Subcutaneous abdominal adipose tissue (tissue), 5 donors: ENCODE measurements at regions not wholly inside any gene's neighbourhood (a gene's known extent, or its start where the extent isn't known, plus 50 kb on each side); places are given as distances from the start of the nearest gene placed in this dataset.

Experiments used
- H3K27ac ChIP-seq: one replicate; pipeline ENCODE4 v1.7.0; 2013; ENCODE audit warnings: low read depth, mild to moderate bottlenecking, inconsistent platforms, low read length, moderate library complexity
- H3K27me3 ChIP-seq, 5 donors: one replicate each; pipeline ENCODE4 v1.7.0; 2013; ENCODE audit warnings: low read length in 5 of 5, inconsistent platforms in 1 of 5; ENCODE audit not compliant: control insufficient read depth in 5 of 5, insufficient read depth in 4 of 5
- H3K36me3 ChIP-seq, 5 donors: one replicate each; pipeline ENCODE4 v1.7.0; 2013; ENCODE audit warnings: low read length in 5 of 5; ENCODE audit not compliant: control insufficient read depth in 5 of 5, insufficient read depth in 5 of 5
- H3K4me1 ChIP-seq, 5 donors: one replicate each; pipeline ENCODE4 v1.7.0; 2013; ENCODE audit warnings: low read length in 5 of 5, mild to moderate bottlenecking in 3 of 5, moderate library complexity in 1 of 5; ENCODE audit not compliant: control insufficient read depth in 5 of 5, insufficient read depth in 5 of 5
- H3K4me3 ChIP-seq, 5 donors: one replicate each; pipeline ENCODE4 v1.7.0; 2013; ENCODE audit warnings: low read length in 5 of 5, low read depth in 1 of 5
- H3K9ac ChIP-seq, 5 donors: one replicate each; pipeline ENCODE4 v1.7.0; 2013; ENCODE audit warnings: low read length in 5 of 5, mild to moderate bottlenecking in 4 of 5, moderate library complexity in 3 of 5
- H3K9me3 ChIP-seq, 5 donors: one replicate each; pipeline ENCODE4 v1.7.0; 2013; ENCODE audit warnings: low read length in 5 of 5; ENCODE audit not compliant: control insufficient read depth in 5 of 5
- donor health status: healthy.
- donor health status: healthy.
- donor health status: healthy.
- donor health status: healthy.
- donor health status: healthy.

DNA sequence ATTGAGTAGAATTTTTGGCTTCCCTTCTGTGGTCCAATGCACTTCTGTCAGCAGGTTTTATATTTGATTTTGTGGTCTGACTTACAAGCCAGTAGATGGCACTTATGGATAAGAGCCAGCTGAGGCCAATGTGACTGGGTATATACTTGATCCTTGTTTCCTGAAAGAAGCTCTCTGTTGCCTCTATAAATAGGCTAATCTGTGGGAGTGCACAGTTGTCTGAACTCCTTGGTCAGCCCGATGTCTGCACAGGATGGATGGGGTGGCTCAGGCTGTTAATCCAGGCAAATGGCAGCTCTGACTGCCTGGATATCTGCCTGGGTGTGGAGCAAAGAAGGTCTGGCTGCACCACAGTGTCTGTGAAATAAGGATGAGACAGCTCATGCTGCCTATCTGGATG lies 1183.7 kb upstream of the PRMT6 start:
- Histone ChIP-seq H3K9ac (no peak overlapping the region), H3K4me1 (no peaks in the 10 kb centered on the region), H3K4me3 (no peak overlapping the region), H3K27me3 (no peaks in the 10 kb centered on the region), H3K36me3 (no peaks in the 10 kb centered on the region), H3K9me3 (peaks cover 0 to 8% (median 7%) of the 10 kb centered on the region in 5 donors), H3K27ac (no peak overlapping the region)

DNA sequence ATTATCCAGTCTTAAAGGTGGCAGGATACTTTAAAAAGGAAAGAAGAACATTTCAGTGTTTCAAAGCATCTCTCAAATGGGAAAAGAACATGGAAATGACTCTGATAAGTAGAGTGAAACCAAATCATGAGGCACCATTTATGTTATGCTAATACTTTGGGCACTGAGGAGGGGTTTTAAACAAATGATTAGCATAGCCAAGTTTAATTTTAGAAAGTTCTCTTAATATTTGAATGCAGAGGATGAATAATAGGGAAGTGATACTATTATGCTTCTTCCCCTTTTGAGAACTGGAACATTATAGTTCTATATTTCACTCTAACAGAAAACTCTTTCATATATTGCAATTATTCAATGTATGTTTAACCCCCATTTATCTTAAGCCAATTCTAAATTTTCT lies 1181.9 kb upstream of the PRMT6 start:
- no peak overlapping the region for H3K4me3 ChIP-seq
- no peaks in the 10 kb centered on the region for H3K36me3 ChIP-seq
- peaks cover 0 to 12% (median 4%) of the 10 kb centered on the region in 5 donors for H3K9me3 ChIP-seq
- no peak overlapping the region for H3K27ac ChIP-seq
- no peaks in the 10 kb centered on the region for H3K4me1 ChIP-seq
- H3K27me3 ChIP-seq, result no peaks in the 10 kb centered on the region
- H3K9ac ChIP-seq, result no peak overlapping the region

DNA sequence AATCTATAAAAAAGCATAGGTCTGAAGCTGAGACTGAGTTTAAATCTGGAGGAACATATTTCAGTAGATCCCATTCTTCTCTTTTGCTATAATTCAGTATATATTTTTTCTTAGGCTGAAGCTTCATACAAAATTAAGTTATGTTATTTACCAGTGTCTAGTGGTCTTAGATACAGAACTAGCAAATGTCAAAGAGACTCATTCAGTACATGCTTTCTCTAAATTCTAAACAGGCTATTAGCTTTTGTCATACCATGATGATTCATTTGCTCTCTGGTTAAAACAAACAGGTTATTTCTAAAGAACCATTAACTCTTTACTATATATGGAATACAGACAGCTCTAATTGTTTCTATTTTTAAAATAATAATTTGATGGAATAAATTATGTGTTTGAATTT lies 1170.2 kb upstream of the PRMT6 start:
- Histone ChIP-seq H3K27me3 (no peaks in the 10 kb centered on the region), H3K9ac (no peak overlapping the region), H3K27ac (no peak overlapping the region), H3K4me3 (no peak overlapping the region), H3K4me1 (no peaks in the 10 kb centered on the region), H3K9me3 (peaks cover 0 to 3% (median 0%) of the 10 kb centered on the region in 5 donors), H3K36me3 (no peaks in the 10 kb centered on the region)

DNA sequence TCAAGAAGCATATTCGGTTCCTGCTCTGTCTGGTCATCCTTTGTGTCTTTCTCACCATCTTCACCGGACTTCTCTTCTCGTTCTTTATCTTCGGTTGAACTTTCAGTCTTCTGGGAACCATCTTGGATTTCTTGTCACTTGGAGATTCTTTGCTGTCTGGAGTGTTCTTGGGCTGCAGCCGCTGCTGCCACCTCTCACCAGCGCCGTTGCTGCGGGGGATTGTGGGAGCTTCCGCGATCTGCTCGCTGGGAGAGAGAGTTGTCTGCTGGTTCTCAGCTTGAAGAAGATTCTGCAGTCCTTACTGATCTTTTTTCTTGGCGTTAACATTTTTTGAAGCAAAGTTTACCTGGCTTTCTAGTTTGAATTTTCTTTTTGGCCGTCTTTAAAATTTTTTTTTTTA lies 1165.2 kb upstream of the PRMT6 start:
- Histone ChIP-seq H3K27me3 (no peaks in the 10 kb centered on the region), H3K9ac (no peak overlapping the region), H3K36me3 (no peaks in the 10 kb centered on the region), H3K27ac (no peak overlapping the region), H3K9me3 (peaks cover 0 to 3% (median 0%) of the 10 kb centered on the region in 5 donors), H3K4me1 (no peaks in the 10 kb centered on the region), H3K4me3 (no peak overlapping the region)

DNA sequence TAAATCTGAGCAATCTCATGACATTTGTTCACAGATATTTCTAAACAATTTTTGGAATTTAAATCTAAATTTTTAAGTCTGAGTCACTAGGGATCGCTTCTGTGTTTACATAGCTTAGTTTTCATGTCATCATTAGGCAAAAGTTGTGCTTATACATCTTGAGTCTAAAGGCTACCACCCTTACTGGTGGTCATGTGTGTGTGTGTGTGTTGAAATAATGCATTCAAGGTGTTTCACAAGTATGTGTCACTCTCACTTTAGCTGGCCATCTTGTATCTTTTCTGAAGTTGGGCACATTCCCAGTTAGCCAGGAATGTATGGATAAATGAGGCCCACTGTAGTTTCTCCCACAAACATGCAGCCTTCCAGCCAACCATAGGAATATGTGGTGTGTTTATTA lies 1162.5 kb upstream of the PRMT6 start:
- Histone ChIP-seq H3K9me3 (peaks cover 0 to 7% (median 3%) of the 10 kb centered on the region in 5 donors), H3K36me3 (no peaks in the 10 kb centered on the region), H3K9ac (no peak overlapping the region), H3K27ac (no peak overlapping the region), H3K4me3 (no peak overlapping the region), H3K27me3 (no peaks in the 10 kb centered on the region), H3K4me1 (no peaks in the 10 kb centered on the region)

DNA sequence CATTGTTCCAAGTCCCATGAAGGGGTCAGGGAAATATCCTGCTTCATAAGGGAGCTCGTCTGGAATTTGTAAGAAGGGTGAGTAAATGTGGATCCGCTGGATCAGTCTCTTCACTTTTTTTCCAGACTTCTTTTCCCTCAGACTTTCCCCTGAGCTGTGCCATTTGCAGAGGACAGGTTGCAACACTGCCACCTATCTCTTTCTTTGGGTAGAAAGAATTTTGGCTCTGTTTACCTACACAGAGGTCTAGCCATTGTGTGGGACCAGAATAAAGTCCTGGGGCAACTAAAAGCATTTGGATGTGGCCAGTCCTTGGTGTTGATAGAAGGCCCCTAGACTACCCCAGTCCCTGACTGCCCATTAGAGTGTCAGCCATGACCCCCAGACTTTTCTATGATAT lies 1146.7 kb upstream of the PRMT6 start:
- H3K9ac ChIP-seq, result no peak overlapping the region
- no peak overlapping the region for H3K27ac ChIP-seq
- no peaks in the 10 kb centered on the region for H3K27me3 ChIP-seq

DNA sequence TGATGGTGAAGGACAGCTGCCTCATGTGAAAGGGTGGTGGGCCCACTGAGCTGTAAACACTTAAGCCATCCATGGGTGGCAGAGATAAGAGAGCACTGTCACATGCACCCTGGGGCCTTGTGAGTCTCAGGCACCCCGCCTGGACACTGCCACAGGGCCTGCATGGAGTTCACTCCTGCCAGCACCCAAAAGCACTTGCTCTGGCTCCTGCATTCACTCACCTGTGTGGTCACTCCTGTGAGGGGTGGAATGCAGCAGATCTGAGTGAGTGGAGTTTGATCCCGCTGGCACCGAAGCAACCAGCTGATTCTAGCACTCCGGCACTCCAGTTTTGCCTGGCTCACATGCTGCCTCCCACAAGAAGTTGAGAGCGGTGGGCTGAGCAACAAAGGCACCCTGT lies 1142.1 kb upstream of the PRMT6 start:
- Histone ChIP-seq H3K9ac (no peak overlapping the region), H3K9me3 (peaks cover 0 to 3% (median 0%) of the 10 kb centered on the region in 5 donors), H3K27me3 (no peaks in the 10 kb centered on the region), H3K4me3 (no peak overlapping the region), H3K27ac (no peak overlapping the region), H3K36me3 (no peaks in the 10 kb centered on the region), H3K4me1 (no peaks in the 10 kb centered on the region)

More for the DNA sequence above, 1146.7 kb upstream of the PRMT6 start:
- Histone ChIP-seq H3K4me3 (no peak overlapping the region), H3K4me1 (no peaks in the 10 kb centered on the region), H3K36me3 (no peaks in the 10 kb centered on the region), H3K9me3 (peaks cover 0 to 5% (median 0%) of the 10 kb centered on the region in 5 donors)

DNA sequence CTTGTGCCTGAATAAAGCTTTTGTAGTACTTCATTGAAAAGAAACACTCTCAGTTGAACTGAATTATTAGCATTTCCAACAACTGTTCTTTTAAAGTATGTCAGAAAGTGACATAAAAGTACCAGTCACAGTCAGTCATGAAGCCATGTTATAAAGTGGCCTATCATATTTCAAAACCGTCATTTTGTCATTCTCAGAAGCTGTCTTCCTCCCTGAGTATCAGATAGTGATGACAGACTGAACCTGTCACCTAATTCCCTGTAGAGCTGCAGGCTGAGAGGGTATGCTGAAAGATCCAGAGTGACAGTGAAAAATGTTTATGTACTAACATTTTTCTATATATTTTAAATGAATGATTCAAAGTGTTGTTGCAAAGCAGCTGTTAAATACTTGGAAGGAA lies 1121.7 kb upstream of the PRMT6 start:
- Histone ChIP-seq H3K4me1 (no peaks in the 10 kb centered on the region), H3K27ac (no peak overlapping the region), H3K27me3 (no peaks in the 10 kb centered on the region), H3K9ac (no peak overlapping the region), H3K36me3 (no peaks in the 10 kb centered on the region), H3K9me3 (peaks cover 0 to 3% (median 0%) of the 10 kb centered on the region in 5 donors), H3K4me3 (no peak overlapping the region)

DNA sequence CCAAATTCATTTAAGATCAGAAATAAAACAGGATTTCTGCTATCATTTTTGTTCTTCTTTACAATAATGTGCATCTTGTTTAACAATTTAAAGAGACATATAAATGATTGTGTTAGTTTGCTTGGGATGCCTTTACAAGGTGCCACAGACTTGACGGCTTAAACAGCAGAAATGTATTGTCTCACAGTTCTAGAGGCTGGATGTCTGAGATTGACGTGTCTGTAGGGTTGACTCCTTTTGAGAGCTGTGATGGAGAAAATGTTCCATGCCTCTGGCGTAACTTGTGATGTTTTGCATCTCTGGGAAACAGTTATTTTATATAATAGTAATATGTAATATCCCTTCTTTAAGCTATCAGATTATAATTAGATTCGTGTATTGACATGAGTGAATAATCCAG lies 1091.6 kb upstream of the PRMT6 start:
- no peaks in the 10 kb centered on the region for H3K9me3 ChIP-seq
- H3K4me1 ChIP-seq, result no peaks in the 10 kb centered on the region
- H3K36me3 ChIP-seq, result no peaks in the 10 kb centered on the region
- H3K27me3 ChIP-seq, result no peaks in the 10 kb centered on the region
- H3K9ac ChIP-seq, result no peak overlapping the region
- no peak overlapping the region for H3K27ac ChIP-seq
- H3K4me3 ChIP-seq, result no peak overlapping the region

DNA sequence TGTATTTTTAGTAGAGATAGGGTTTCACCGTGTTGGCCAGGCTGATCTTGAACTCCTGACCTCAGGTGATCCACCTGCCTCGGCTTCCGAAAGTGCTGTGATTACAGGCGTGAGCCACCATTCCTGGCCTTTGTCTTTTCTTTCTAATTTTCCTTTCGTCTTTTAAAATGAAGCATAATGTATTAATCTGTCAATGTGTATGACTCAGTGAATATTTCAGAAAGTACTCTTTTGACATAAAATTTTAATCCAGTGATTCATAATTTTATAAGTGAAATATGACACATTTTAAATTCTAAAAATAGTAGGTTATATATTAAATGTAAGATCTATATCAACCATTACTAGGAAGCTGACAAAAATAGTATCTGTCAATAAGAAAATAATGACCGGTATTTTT lies 1059.0 kb upstream of the PRMT6 start:
- H3K4me3 ChIP-seq, result no peak overlapping the region
- H3K36me3 ChIP-seq, result no peaks in the 10 kb centered on the region
- H3K27ac ChIP-seq, result no peak overlapping the region
- no peaks in the 10 kb centered on the region for H3K9me3 ChIP-seq
- no peaks in the 10 kb centered on the region for H3K27me3 ChIP-seq
- H3K4me1 ChIP-seq, result no peaks in the 10 kb centered on the region
- no peak overlapping the region for H3K9ac ChIP-seq

DNA sequence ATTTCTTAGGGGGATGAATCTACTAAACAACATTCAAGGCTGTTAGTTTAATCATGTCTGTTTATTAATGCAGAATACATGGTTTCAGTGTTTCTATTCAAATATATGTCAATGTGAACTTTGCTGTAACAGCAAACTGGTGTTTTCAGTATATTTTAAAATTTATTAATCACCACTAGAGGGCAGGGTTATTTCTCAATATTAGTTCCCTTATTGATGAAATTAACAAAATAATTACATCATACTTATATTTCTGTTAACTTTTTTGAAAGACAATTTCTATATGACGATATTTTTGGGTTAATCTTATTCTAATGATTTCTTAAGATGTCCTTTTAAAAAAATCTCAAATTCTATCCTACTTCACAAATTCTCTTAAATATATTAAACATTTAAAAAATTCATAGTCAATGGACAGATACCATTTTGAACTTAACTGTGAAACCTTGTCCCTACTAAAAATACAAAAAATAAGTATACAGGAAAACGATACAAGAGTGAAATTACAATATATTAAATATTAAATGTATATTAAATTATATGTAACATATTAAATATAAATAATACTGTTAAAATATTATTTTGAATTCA lies 1034.1 kb upstream of the PRMT6 start:
- H3K4me1 ChIP-seq, result no peaks in the 10 kb centered on the region
- no peak overlapping the region for H3K27ac ChIP-seq
- H3K4me3 ChIP-seq, result no peak overlapping the region
- H3K36me3 ChIP-seq, result no peaks in the 10 kb centered on the region
- no peak overlapping the region for H3K9ac ChIP-seq
- no peaks in the 10 kb centered on the region for H3K27me3 ChIP-seq
- no peaks in the 10 kb centered on the region for H3K9me3 ChIP-seq
